ENCODE measurements at regions not wholly inside any gene's neighbourhood (a gene's known extent, or its start where the extent isn't known, plus 50 kb on each side); places are given as distances from the start of the nearest gene placed in this dataset.

- TF ChIP-seq CTCF (IDR thresholded peaks at IDR 0.05), result no peak
- no peak for TF ChIP-seq EZH2 (IDR thresholded peaks at IDR 0.05)
- TF ChIP-seq EZH2phosphoT487 (IDR thresholded peaks at IDR 0.05), result no peak
These were observed 76.0 kb upstream of the CELF4 start for GRCh38 chr18:37641573-37641972.
